ENCODE measurements at regions not wholly inside any gene's neighbourhood (a gene's known extent, or its start where the extent isn't known, plus 50 kb on each side); places are given as distances from the start of the nearest gene placed in this dataset.

DNA sequence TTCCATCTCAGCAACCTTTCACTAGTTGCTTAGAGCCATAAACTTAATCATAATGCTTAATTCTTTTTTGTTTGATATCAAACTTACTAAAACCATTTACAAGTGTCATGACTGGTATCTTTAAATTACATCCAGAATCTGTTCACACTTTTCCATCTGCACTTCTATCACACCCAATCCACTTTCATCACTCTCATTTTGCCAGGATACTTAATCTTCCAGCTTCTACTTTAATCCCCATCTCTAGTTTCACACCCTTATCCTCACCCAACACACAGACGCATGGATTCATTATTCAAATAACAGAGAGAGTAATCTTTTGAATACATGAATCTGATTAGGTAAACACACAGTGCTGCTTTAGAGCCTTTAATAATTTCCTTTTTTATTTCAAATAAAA is 828.4 kb downstream of the HACE1 start:
- H3K4me3 ChIP-seq (ENCODE audit: control insufficient read depth in 1 of 7, extremely low read depth in 1 of 7, insufficient read depth in 4 of 7, low read depth in 2 of 7, low read length in 6 of 7) = no peak overlapping the region
- no peak for DNase-seq
- ChIA-PET POLR2A (no interaction called here), CTCF (no interaction called here)
- H3K27ac ChIP-seq (ENCODE audit: insufficient read depth in 1 of 2, low read depth in 1 of 2, low read length in 2 of 2, poor library complexity in 1 of 2, severe bottlenecking in 2 of 2) = no peak overlapping the region
- WGBS (ENCODE audit: insufficient coverage) = no CpG with 5 or more reads among the region's 1 CpG
- H3K27me3 ChIP-seq (replicated peaks in 2 of 5; ENCODE audit: control insufficient read depth in 4 of 5, insufficient read depth in 5 of 5, low read length in 4 of 5) = peaks cover 0 to 2% (median 0%) of the 10 kb centered on the region in 5 experiments
- H3K36me3 ChIP-seq (ENCODE audit: control insufficient read depth in 4 of 4, insufficient read depth in 4 of 4, low read length in 3 of 4) = no peaks in the 10 kb centered on the region
- H3K4me1 ChIP-seq (ENCODE audit: control extremely low read depth in 1 of 4, control insufficient read depth in 4 of 4, insufficient read depth in 4 of 4, low read length in 3 of 4) = no peaks in the 10 kb centered on the region
- no peaks in the 10 kb centered on the region for H3K9me3 ChIP-seq (ENCODE audit: control extremely low read depth in 1 of 5, control insufficient read depth in 4 of 5, insufficient read depth in 2 of 5, low read depth in 1 of 5, low read length in 4 of 5)

DNA sequence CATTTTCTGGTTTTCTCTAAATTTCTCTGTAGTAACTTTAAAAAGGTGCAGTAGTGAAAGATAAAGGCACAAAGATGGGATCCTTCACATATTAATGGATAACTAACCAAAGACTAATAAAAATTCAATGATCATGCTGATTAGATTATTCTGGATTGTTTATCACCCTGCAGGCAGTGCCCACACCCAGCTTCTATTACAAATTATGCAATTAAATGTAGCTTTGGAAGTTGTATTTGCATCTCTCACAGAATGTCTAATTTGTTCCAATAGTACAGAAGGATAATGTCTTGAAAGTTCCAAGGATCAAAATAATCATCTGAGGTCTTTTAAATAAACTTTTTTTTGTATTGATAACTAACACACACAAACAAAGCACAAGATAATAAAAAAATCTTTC is 837.6 kb downstream of the HACE1 start:
- no peak for DNase-seq
- Histone ChIP-seq H3K36me3 (ENCODE audit: control insufficient read depth in 4 of 4, insufficient read depth in 4 of 4, low read length in 3 of 4) (no peaks in the 10 kb centered on the region), H3K27ac (ENCODE audit: insufficient read depth in 1 of 2, low read depth in 1 of 2, low read length in 2 of 2, poor library complexity in 1 of 2, severe bottlenecking in 2 of 2) (no peak overlapping the region), H3K27me3 (replicated peaks in 2 of 5; ENCODE audit: control insufficient read depth in 4 of 5, insufficient read depth in 5 of 5, low read length in 4 of 5) (no peaks in the 10 kb centered on the region), H3K9me3 (ENCODE audit: control extremely low read depth in 1 of 5, control insufficient read depth in 4 of 5, insufficient read depth in 2 of 5, low read depth in 1 of 5, low read length in 4 of 5) (no peaks in the 10 kb centered on the region), H3K4me1 (ENCODE audit: control extremely low read depth in 1 of 4, control insufficient read depth in 4 of 4, insufficient read depth in 4 of 4, low read length in 3 of 4) (no peaks in the 10 kb centered on the region), H3K4me3 (ENCODE audit: control insufficient read depth in 1 of 7, extremely low read depth in 1 of 7, insufficient read depth in 4 of 7, low read depth in 2 of 7, low read length in 6 of 7) (no peak overlapping the region)
- CTCF ChIA-PET = interaction anchor here (0.6 kb wide), 1 partner anchor 1819 kb away, joined by 3 read pairs; no protein-coding TSS in a partner anchor
- POLR2A ChIA-PET = no interaction called here

DNA sequence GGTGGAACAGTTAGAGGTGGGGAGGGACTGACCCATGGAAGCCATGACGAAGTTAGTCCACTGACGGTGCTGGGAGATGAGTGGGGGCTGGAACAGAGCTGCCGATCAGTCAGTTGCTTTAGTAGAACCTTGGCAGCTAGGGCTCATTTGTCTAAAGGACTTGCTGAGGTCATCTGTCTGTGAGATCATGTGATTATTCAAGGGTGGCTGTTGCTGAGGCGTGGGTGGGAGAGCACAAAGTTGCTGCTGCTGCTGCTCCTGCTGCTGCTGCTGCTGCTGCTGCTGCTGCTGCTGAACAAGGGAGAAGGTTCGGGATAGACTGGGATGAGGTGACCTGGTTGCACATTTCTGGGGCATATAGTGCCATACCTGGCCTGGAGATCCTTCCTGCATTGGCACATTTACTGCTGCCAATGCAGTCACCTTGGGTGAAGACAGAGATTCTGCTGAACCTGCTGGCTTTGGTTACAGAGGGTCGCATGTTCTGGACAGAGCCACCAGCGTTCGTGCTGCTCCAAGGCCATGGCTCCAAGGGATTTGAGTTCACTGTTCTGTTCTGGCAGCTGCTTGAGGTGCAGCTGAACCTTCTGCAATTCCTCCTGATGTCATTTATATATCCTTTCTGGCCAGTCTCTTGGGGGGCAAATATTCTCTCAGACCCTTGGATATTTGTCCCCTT is 840.5 kb downstream of the HACE1 start:
- no peaks in the 10 kb centered on the region for H3K9me3 ChIP-seq (ENCODE audit: control extremely low read depth in 1 of 5, control insufficient read depth in 4 of 5, insufficient read depth in 2 of 5, low read depth in 1 of 5, low read length in 4 of 5)
- no peaks in the 10 kb centered on the region for H3K4me1 ChIP-seq (ENCODE audit: control extremely low read depth in 1 of 4, control insufficient read depth in 4 of 4, insufficient read depth in 4 of 4, low read length in 3 of 4)
- POLR2A ChIA-PET = no interaction called here
- H3K27me3 ChIP-seq (replicated peaks in 2 of 5; ENCODE audit: control insufficient read depth in 4 of 5, insufficient read depth in 5 of 5, low read length in 4 of 5) = no peaks in the 10 kb centered on the region
- DNase-seq = no peak
- H3K36me3 ChIP-seq (ENCODE audit: control insufficient read depth in 4 of 4, insufficient read depth in 4 of 4, low read length in 3 of 4) = no peaks in the 10 kb centered on the region
- no peak overlapping the region for H3K27ac ChIP-seq (ENCODE audit: insufficient read depth in 1 of 2, low read depth in 1 of 2, low read length in 2 of 2, poor library complexity in 1 of 2, severe bottlenecking in 2 of 2)
- CTCF ChIA-PET = no interaction called here
- 95% methylated on average over 7 of the region's 8 CpGs for WGBS (ENCODE audit: insufficient coverage)
- H3K4me3 ChIP-seq (ENCODE audit: control insufficient read depth in 1 of 7, extremely low read depth in 1 of 7, insufficient read depth in 4 of 7, low read depth in 2 of 7, low read length in 6 of 7) = no peak overlapping the region

DNA sequence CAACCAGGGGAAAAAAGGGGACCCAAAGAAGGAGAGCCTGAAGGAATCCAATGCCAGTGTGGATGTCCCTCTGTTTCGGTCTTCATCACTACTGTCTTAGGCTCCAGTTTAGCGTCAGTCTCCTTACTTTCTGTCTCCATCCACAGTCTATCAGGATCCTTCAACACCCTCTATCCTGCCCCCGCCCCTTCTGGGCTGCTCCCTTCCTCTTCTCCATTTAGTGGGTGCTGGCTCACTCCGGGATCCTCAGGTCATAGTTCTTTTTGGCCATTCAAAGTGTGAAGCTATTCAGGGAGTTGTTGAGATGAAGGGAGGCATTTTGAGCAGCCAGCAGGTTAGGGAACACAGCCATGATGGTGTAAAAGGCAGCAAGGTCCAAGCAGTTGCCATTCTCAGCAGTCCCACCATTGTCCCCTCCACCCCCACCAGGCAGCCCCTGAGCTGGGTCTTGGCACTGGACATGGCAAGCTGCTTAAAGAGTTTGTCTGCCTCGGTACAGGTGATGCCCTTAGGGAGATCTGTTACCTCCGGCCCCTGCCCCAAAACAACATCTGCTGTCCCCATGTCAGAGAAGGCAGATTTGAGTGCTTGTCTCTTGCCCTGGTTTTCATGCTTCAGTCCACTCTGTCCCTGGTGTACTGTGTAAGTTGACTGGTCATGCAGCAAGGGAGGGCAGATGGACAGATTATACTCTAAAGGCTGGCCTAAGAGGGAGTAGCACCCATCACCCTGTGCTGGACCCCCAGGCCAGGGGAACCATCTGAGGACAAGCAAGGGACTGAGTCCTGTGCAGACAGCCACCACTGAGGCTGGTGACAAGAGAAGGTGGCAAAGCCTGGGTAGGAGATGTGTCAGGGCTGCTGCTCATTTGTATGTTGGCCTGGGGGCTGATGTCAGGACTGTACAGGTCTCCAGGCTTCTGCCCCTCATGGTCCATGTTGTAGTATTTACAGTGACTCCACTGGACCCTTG is 842.0 kb downstream of the HACE1 start:
- Histone ChIP-seq H3K9me3 (ENCODE audit: control extremely low read depth in 1 of 5, control insufficient read depth in 4 of 5, insufficient read depth in 2 of 5, low read depth in 1 of 5, low read length in 4 of 5) (no peaks in the 10 kb centered on the region), H3K4me3 (ENCODE audit: control insufficient read depth in 1 of 7, extremely low read depth in 1 of 7, insufficient read depth in 4 of 7, low read depth in 2 of 7, low read length in 6 of 7) (no peak overlapping the region), H3K4me1 (ENCODE audit: control extremely low read depth in 1 of 4, control insufficient read depth in 4 of 4, insufficient read depth in 4 of 4, low read length in 3 of 4) (no peaks in the 10 kb centered on the region), H3K36me3 (ENCODE audit: control insufficient read depth in 4 of 4, insufficient read depth in 4 of 4, low read length in 3 of 4) (no peaks in the 10 kb centered on the region), H3K27ac (ENCODE audit: insufficient read depth in 1 of 2, low read depth in 1 of 2, low read length in 2 of 2, poor library complexity in 1 of 2, severe bottlenecking in 2 of 2) (no peak overlapping the region), H3K27me3 (replicated peaks in 2 of 5; ENCODE audit: control insufficient read depth in 4 of 5, insufficient read depth in 5 of 5, low read length in 4 of 5) (no peaks in the 10 kb centered on the region)
- no peak for DNase-seq
- 91% methylated on average over 4 of the region's 6 CpGs for WGBS (ENCODE audit: insufficient coverage)
- ChIA-PET CTCF (no interaction called here), POLR2A (no interaction called here)

GRCh38 chr6:104014163-104014959 is 845.4 kb downstream of the HACE1 start:
- Histone ChIP-seq H3K4me1 (ENCODE audit: control extremely low read depth in 1 of 4, control insufficient read depth in 4 of 4, insufficient read depth in 4 of 4, low read length in 3 of 4) (no peaks in the 10 kb centered on the region), H3K36me3 (ENCODE audit: control insufficient read depth in 4 of 4, insufficient read depth in 4 of 4, low read length in 3 of 4) (no peaks in the 10 kb centered on the region), H3K4me3 (ENCODE audit: control insufficient read depth in 1 of 7, extremely low read depth in 1 of 7, insufficient read depth in 4 of 7, low read depth in 2 of 7, low read length in 6 of 7) (no peak overlapping the region), H3K9me3 (ENCODE audit: control extremely low read depth in 1 of 5, control insufficient read depth in 4 of 5, insufficient read depth in 2 of 5, low read depth in 1 of 5, low read length in 4 of 5) (no peaks in the 10 kb centered on the region), H3K27me3 (replicated peaks in 2 of 5; ENCODE audit: control insufficient read depth in 4 of 5, insufficient read depth in 5 of 5, low read length in 4 of 5) (no peaks in the 10 kb centered on the region), H3K27ac (ENCODE audit: insufficient read depth in 1 of 2, low read depth in 1 of 2, low read length in 2 of 2, poor library complexity in 1 of 2, severe bottlenecking in 2 of 2) (no peak overlapping the region)
- DNase-seq = no peak
- CTCF ChIA-PET = no interaction called here
- WGBS (ENCODE audit: insufficient coverage) = no CpG with 5 or more reads among the region's 2 CpGs
- POLR2A ChIA-PET = no interaction called here

DNA sequence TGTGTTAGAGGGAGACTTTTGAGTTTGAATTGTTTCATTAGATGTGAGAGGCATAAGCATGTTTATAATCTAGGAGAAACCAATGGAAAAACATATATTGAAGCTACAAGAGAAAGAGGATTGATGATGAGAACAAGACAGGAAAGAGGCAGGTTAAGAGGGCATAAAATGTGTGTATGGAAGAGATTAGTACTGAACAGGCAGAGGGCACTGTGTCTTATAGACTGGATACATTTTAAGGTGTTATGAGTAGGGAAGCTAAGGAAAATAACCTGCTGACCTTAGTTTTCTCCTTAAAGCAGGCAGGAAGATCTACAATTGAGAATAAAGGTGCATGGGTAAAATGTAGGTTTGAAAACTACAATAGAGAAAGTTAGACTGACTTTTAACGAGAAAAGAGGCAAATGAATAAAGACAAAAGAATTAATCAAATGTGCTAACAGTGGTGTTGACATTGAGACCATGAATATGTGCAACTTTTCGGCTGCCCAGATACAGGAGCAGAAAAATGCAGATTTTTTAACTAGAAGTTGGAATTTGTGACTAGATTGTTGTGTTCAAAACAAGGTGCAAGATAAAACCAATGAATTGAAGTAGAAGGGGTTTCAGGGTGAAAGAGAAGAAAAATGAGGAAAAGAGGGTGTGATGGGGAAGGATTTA is 846.3 kb downstream of the HACE1 start:
- H3K36me3 ChIP-seq (ENCODE audit: control insufficient read depth in 4 of 4, insufficient read depth in 4 of 4, low read length in 3 of 4) = no peaks in the 10 kb centered on the region

More for the DNA sequence above, 846.3 kb downstream of the HACE1 start:
- 80% methylated on average over 2 of the region's 2 CpGs for WGBS (ENCODE audit: insufficient coverage)
- H3K27ac ChIP-seq (ENCODE audit: insufficient read depth in 1 of 2, low read depth in 1 of 2, low read length in 2 of 2, poor library complexity in 1 of 2, severe bottlenecking in 2 of 2) = no peak overlapping the region
- ChIA-PET CTCF (interaction anchor here (1.6 kb wide), 1 partner anchor 24 kb away, joined by 3 read pairs; no protein-coding TSS in a partner anchor), POLR2A (no interaction called here)
- no peaks in the 10 kb centered on the region for H3K4me1 ChIP-seq (ENCODE audit: control extremely low read depth in 1 of 4, control insufficient read depth in 4 of 4, insufficient read depth in 4 of 4, low read length in 3 of 4)
- no peak overlapping the region for H3K4me3 ChIP-seq (ENCODE audit: control insufficient read depth in 1 of 7, extremely low read depth in 1 of 7, insufficient read depth in 4 of 7, low read depth in 2 of 7, low read length in 6 of 7)
- no peaks in the 10 kb centered on the region for H3K27me3 ChIP-seq (replicated peaks in 2 of 5; ENCODE audit: control insufficient read depth in 4 of 5, insufficient read depth in 5 of 5, low read length in 4 of 5)
- H3K9me3 ChIP-seq (ENCODE audit: control extremely low read depth in 1 of 5, control insufficient read depth in 4 of 5, insufficient read depth in 2 of 5, low read depth in 1 of 5, low read length in 4 of 5) = no peaks in the 10 kb centered on the region
- DNase-seq = no peak
